Activated naive CD8-positive, alpha-beta T cell treated with anti-CD3 and anti-CD28 coated beads, Interleukin-2, amount 50 U/mL, for 24 hours (primary cell): ENCODE measurements at regions not wholly inside any gene's neighbourhood (a gene's known extent, or its start where the extent isn't known, plus 50 kb on each side); places are given as distances from the start of the nearest gene placed in this dataset.
"Not testable (repeated sequence)": the region's sequence is repeated elsewhere in the genome, so short reads cannot be mapped to it uniquely, and the experiment has no call there.

Experiments used
- ATAC-seq: fragments of 150-1000 bp; cut with Tn5 transposase; one replicate; pipeline ENCODE4 v1.10.0; 2021
- DNase-seq: peaks from one replicate; pipeline ENCODE4 v3.0.0; 2021
- H3K27ac Mint-ChIP-seq: one replicate; pipeline ENCODE4 v1.8.0; 2021; ENCODE audit warnings: mild to moderate bottlenecking, mixed read lengths
- H3K27me3 Mint-ChIP-seq: one replicate; pipeline ENCODE4 v1.8.0; 2021; ENCODE audit warnings: mixed read lengths
- H3K36me3 Mint-ChIP-seq: one replicate; pipeline ENCODE4 v1.8.0; 2021; ENCODE audit warnings: low read depth, mixed read lengths
- H3K4me1 Mint-ChIP-seq: one replicate; pipeline ENCODE4 v1.8.0; 2021; ENCODE audit warnings: mixed read lengths
- H3K4me3 Mint-ChIP-seq: one replicate; pipeline ENCODE4 v1.8.0; 2021; ENCODE audit warnings: mild to moderate bottlenecking, moderate library complexity, mixed read lengths
- H3K9me3 Mint-ChIP-seq: one replicate; pipeline ENCODE4 v1.8.0; 2021; ENCODE audit warnings: mixed read lengths

- no peak for DNase-seq
- no peak overlapping the region for H3K4me3 Mint-ChIP-seq
- no peaks in the 10 kb centered on the region for H3K36me3 Mint-ChIP-seq
- peaks cover 2% of the 10 kb centered on the region for H3K27me3 Mint-ChIP-seq
- peaks cover 5% of the 10 kb centered on the region for H3K4me1 Mint-ChIP-seq
- ATAC-seq: no peak
- no peak overlapping the region for H3K27ac Mint-ChIP-seq
- H3K9me3 Mint-ChIP-seq: no peaks in the 10 kb centered on the region
Measured at GRCh38 chr2:167858086-167858485, 389.3 kb downstream of the STK39 start.

GRCh38 chr2:167857416-167857815, 390.0 kb downstream of the STK39 start:
- H3K4me1 Mint-ChIP-seq: no peaks in the 10 kb centered on the region
- ATAC-seq (no peak), DNase-seq (no peak)
- H3K9me3 Mint-ChIP-seq: no peaks in the 10 kb centered on the region
- H3K27ac Mint-ChIP-seq: no peak overlapping the region
- H3K27me3 Mint-ChIP-seq: peaks cover 2% of the 10 kb centered on the region
- H3K36me3 Mint-ChIP-seq: no peaks in the 10 kb centered on the region
- H3K4me3 Mint-ChIP-seq: no peak overlapping the region

GRCh38 chr2:167856190-167856589, 391.2 kb downstream of the STK39 start:
- no peaks in the 10 kb centered on the region for H3K9me3 Mint-ChIP-seq
- H3K36me3 Mint-ChIP-seq: no peaks in the 10 kb centered on the region
- H3K4me3 Mint-ChIP-seq: no peak overlapping the region
- H3K27me3 Mint-ChIP-seq: peaks cover 2% of the 10 kb centered on the region
- no peaks in the 10 kb centered on the region for H3K4me1 Mint-ChIP-seq
- no peak overlapping the region for H3K27ac Mint-ChIP-seq
- ATAC-seq (no peak), DNase-seq (no peak)

- H3K27me3 Mint-ChIP-seq: peaks cover 1% of the 10 kb centered on the region
- no peak for ATAC-seq
- no peak for DNase-seq
- no peak overlapping the region for H3K4me3 Mint-ChIP-seq
- no peaks in the 10 kb centered on the region for H3K9me3 Mint-ChIP-seq
- no peaks in the 10 kb centered on the region for H3K4me1 Mint-ChIP-seq
- H3K36me3 Mint-ChIP-seq: no peaks in the 10 kb centered on the region
- H3K27ac Mint-ChIP-seq: no peak overlapping the region
Measured at GRCh38 chr2:167855211-167855610, 392.2 kb downstream of the STK39 start.

- Mint-ChIP-seq H3K4me3 (no peak overlapping the region), H3K4me1 (no peaks in the 10 kb centered on the region), H3K27me3 (no peaks in the 10 kb centered on the region), H3K36me3 (no peaks in the 10 kb centered on the region), H3K27ac (no peak overlapping the region), H3K9me3 (no peaks in the 10 kb centered on the region)
- DNase-seq (no peak), ATAC-seq (no peak)
Measured at GRCh38 chr2:167853717-167854116, 393.7 kb downstream of the STK39 start.

GRCh38 chr2:167851876-167852275, 395.5 kb downstream of the STK39 start:
- no peak for DNase-seq
- no peaks in the 10 kb centered on the region for H3K36me3 Mint-ChIP-seq
- no peak for ATAC-seq
- peaks cover 6% of the 10 kb centered on the region for H3K4me1 Mint-ChIP-seq
- peaks cover 5% of the 10 kb centered on the region for H3K27me3 Mint-ChIP-seq
- no peak overlapping the region for H3K27ac Mint-ChIP-seq
- H3K4me3 Mint-ChIP-seq: no peak overlapping the region
- no peaks in the 10 kb centered on the region for H3K9me3 Mint-ChIP-seq

- no peaks in the 10 kb centered on the region for H3K36me3 Mint-ChIP-seq
- no peaks in the 10 kb centered on the region for H3K9me3 Mint-ChIP-seq
- no peak overlapping the region for H3K27ac Mint-ChIP-seq
- no peak overlapping the region for H3K4me3 Mint-ChIP-seq
- peaks cover 5% of the 10 kb centered on the region for H3K27me3 Mint-ChIP-seq
- no peak for ATAC-seq
- H3K4me1 Mint-ChIP-seq: peaks cover 6% of the 10 kb centered on the region
- no peak for DNase-seq
Measured at GRCh38 chr2:167851323-167851860, 396.0 kb downstream of the STK39 start.

GRCh38 chr2:167844714-167845530, 402.5 kb downstream of the STK39 start:
- peaks cover 16% of the 10 kb centered on the region for H3K27me3 Mint-ChIP-seq
- DNase-seq (no peak), ATAC-seq (no peak)
- H3K4me3 Mint-ChIP-seq: no peak overlapping the region
- H3K9me3 Mint-ChIP-seq: no peaks in the 10 kb centered on the region
- H3K36me3 Mint-ChIP-seq: no peaks in the 10 kb centered on the region
- no peak overlapping the region for H3K27ac Mint-ChIP-seq
- H3K4me1 Mint-ChIP-seq: peaks cover 6% of the 10 kb centered on the region

GRCh38 chr2:167843657-167844056, 403.7 kb downstream of the STK39 start:
- H3K4me1 Mint-ChIP-seq: peaks cover 6% of the 10 kb centered on the region
- H3K27me3 Mint-ChIP-seq: peaks cover 16% of the 10 kb centered on the region
- ATAC-seq (no peak), DNase-seq (no peak)
- H3K36me3 Mint-ChIP-seq: no peaks in the 10 kb centered on the region
- no peak overlapping the region for H3K27ac Mint-ChIP-seq
- no peak overlapping the region for H3K4me3 Mint-ChIP-seq
- no peaks in the 10 kb centered on the region for H3K9me3 Mint-ChIP-seq

GRCh38 chr2:167843217-167843616, 404.2 kb downstream of the STK39 start:
- ATAC-seq (no peak), DNase-seq (no peak)
- Mint-ChIP-seq H3K36me3 (no peaks in the 10 kb centered on the region), H3K9me3 (no peaks in the 10 kb centered on the region), H3K27ac (no peak overlapping the region), H3K4me1 (peaks cover 6% of the 10 kb centered on the region), H3K27me3 (peaks cover 16% of the 10 kb centered on the region), H3K4me3 (no peak overlapping the region)

- Mint-ChIP-seq H3K27ac (no peak overlapping the region), H3K4me3 (no peak overlapping the region), H3K36me3 (no peaks in the 10 kb centered on the region), H3K4me1 (peaks cover under 1% of the 10 kb centered on the region), H3K9me3 (no peaks in the 10 kb centered on the region), H3K27me3 (peaks cover 11% of the 10 kb centered on the region)
- ATAC-seq (no peak), DNase-seq (no peak)
Measured at GRCh38 chr2:167842047-167842446, 405.3 kb downstream of the STK39 start.

- DNase-seq, H3K27ac Mint-ChIP-seq, ATAC-seq, H3K36me3 Mint-ChIP-seq, H3K27me3 Mint-ChIP-seq, H3K4me3 Mint-ChIP-seq, H3K9me3 Mint-ChIP-seq, H3K4me1 Mint-ChIP-seq: not testable (repeated sequence)
Measured at GRCh38 chr2:167835290-167835689, 412.1 kb downstream of the STK39 start.

- H3K4me1 Mint-ChIP-seq: no peaks in the 10 kb centered on the region
- H3K27ac Mint-ChIP-seq: no peak overlapping the region
- H3K9me3 Mint-ChIP-seq: no peaks in the 10 kb centered on the region
- no peak for ATAC-seq
- H3K4me3 Mint-ChIP-seq: no peak overlapping the region
- H3K27me3 Mint-ChIP-seq: peaks cover 3% of the 10 kb centered on the region
- no peaks in the 10 kb centered on the region for H3K36me3 Mint-ChIP-seq
- no peak for DNase-seq
Measured at GRCh38 chr2:167834707-167835106, 412.7 kb downstream of the STK39 start.

GRCh38 chr2:167833294-167833693, 414.1 kb downstream of the STK39 start:
- H3K27me3 Mint-ChIP-seq: peaks cover 6% of the 10 kb centered on the region
- ATAC-seq (no peak), DNase-seq (no peak)
- no peak overlapping the region for H3K4me3 Mint-ChIP-seq
- H3K36me3 Mint-ChIP-seq: no peaks in the 10 kb centered on the region
- no peaks in the 10 kb centered on the region for H3K4me1 Mint-ChIP-seq
- no peak overlapping the region for H3K27ac Mint-ChIP-seq
- H3K9me3 Mint-ChIP-seq: no peaks in the 10 kb centered on the region

- Mint-ChIP-seq H3K9me3 (no peaks in the 10 kb centered on the region), H3K4me3 (no peak overlapping the region), H3K27ac (no peak overlapping the region), H3K36me3 (no peaks in the 10 kb centered on the region), H3K27me3 (peaks cover 6% of the 10 kb centered on the region), H3K4me1 (no peaks in the 10 kb centered on the region)
- DNase-seq (no peak), ATAC-seq (no peak)
Measured at GRCh38 chr2:167832868-167833287, 414.5 kb downstream of the STK39 start.
